Tibial nerve (tissue), 4 donors: ENCODE measurements at regions not wholly inside any gene's neighbourhood (a gene's known extent, or its start where the extent isn't known, plus 50 kb on each side); places are given as distances from the start of the nearest gene placed in this dataset.

Source experiments
- DNase-seq, 2 donors: peaks; one replicate each; pipeline ENCODE4 v3.0.0-alpha.2; 2019; ENCODE audit warnings: low spot score in 2 of 2
- H3K27ac ChIP-seq, 4 donors: fragments of 200-600 bp; sonication (generic) in 3 of 4; one replicate each; pipeline ENCODE4 v1.5.1; 2017 to 2019; ENCODE audit warnings: mild to moderate bottlenecking in 1 of 4
- H3K27me3 ChIP-seq, 2 donors: fragments of 200-600 bp; sonication (generic) in 1 of 2; one replicate each; pipeline versions ENCODE4 v1.5.1 to v1.6.0; 2017 to 2019
- H3K36me3 ChIP-seq, 3 donors: fragments of 200-600 bp; sonication (generic); one replicate each; pipeline ENCODE4 v1.5.1; 2018 to 2019
- H3K4me1 ChIP-seq, 4 donors: fragments of 200-600 bp; sonication (generic) in 3 of 4; one replicate each; pipeline ENCODE4 v1.5.1; 2017 to 2019
- H3K4me3 ChIP-seq, 4 donors: fragments of 200-600 bp; sonication (generic) in 3 of 4; one replicate each; pipeline ENCODE4 v1.5.1; 2017 to 2019; ENCODE audit warnings: mild to moderate bottlenecking in 1 of 4, moderate library complexity in 1 of 4
- H3K9me3 ChIP-seq, 4 donors: fragments of 200-600 bp; sonication (generic) in 3 of 4; one replicate each; pipeline ENCODE4 v1.5.1; 2017 to 2019
- CTCF ChIP-seq, 5 experiments: fragments of 200-600 bp in 3 of 5; fragments of 450-650 bp in 2 of 5; sonication (generic) in 3 of 5; IDR thresholded peaks; one replicate each; pipeline ENCODE4 v1.5.1; 2016 to 2019; ENCODE audit warnings: antibody characterized with exemption in 5 of 5, mild to moderate bottlenecking in 3 of 5, moderate library complexity in 2 of 5
- EP300 ChIP-seq, 2 donors: sonication (generic); formaldehyde crosslinking; IDR thresholded peaks; one replicate each; pipeline ENCODE4 v1.6.1; 2017; ENCODE audit warnings: antibody characterized with exemption in 2 of 2, mild to moderate bottlenecking in 1 of 2
- POLR2A ChIP-seq, 2 donors: fragments of 450-650 bp; IDR thresholded peaks; one replicate each; pipeline ENCODE4 v1.6.1; 2017; ENCODE audit warnings: antibody characterized with exemption in 2 of 2, mild to moderate bottlenecking in 2 of 2, moderate library complexity in 2 of 2
- WGBS, 2 donors: methylation state at CpG; one replicate each; pipeline ENCODE4 v1.1.5; 2018; 5-methylcytosine and 5-hydroxymethylcytosine counted together

DNA sequence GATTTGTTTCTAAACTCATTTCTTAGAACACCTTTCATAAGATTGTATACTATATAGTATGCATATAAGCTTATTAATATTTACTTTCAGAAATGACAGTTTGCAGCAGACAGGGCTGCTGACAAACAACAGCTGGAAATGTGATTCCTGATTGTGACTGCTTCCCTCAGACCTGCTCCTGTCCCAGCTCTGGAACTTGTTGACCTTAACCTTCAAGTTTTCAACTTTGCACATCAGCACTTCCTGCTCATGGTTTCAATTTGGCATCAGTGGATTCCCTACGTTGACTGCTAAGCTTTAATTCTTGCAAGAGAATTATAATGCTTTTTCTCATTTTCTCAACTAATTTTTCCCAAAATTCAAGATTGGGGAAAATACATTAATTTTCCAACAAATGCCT, 459.2 kb upstream of the ACVR2A start:
- DNase-seq, result no peak
- H3K4me1 ChIP-seq, result no peaks in the 10 kb centered on the region
- H3K9me3 ChIP-seq, result no peaks in the 10 kb centered on the region
- no peak overlapping the region for H3K4me3 ChIP-seq
- H3K27me3 ChIP-seq, result no peaks in the 10 kb centered on the region
- TF ChIP-seq POLR2A (IDR thresholded peaks at IDR 0.05) (no peak), EP300 (IDR thresholded peaks at IDR 0.05) (no peak)
- H3K27ac ChIP-seq, result no peak overlapping the region
- 48 to 58% methylated on average over 1 of the region's 1 CpG for WGBS, 2 donors
- no peaks in the 10 kb centered on the region for H3K36me3 ChIP-seq

DNA sequence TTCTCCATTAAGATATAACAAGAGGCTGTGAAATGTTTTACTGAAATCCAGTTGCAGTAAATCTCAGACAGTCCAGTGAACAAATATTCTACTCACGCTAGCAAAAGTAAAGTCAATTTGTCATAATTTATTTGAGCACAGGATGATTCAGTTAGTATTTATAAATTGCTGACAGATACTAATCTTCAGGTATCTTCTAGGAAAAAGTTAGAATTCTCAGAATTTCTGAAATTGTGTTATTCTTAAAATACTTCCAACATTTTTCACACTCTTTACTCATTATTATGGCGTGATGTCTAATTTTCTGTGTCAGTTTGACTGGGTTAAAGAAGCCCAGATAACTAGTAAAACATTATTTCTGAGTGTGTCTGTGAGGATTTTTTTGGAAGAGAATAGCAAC, 460.2 kb upstream of the ACVR2A start:
- H3K4me3 ChIP-seq, result no peak overlapping the region
- no peaks in the 10 kb centered on the region for H3K9me3 ChIP-seq
- no peaks in the 10 kb centered on the region for H3K4me1 ChIP-seq
- TF ChIP-seq EP300 (IDR thresholded peaks at IDR 0.05), result no peak
- TF ChIP-seq POLR2A (IDR thresholded peaks at IDR 0.05), result no peak
- no peak for TF ChIP-seq CTCF (IDR thresholded peaks at IDR 0.05)
- H3K27ac ChIP-seq, result no peak overlapping the region
- WGBS, 2 donors, result 92 to 95% methylated on average over 2 of the region's 2 CpGs
- DNase-seq, result no peak
- H3K27me3 ChIP-seq, result no peaks in the 10 kb centered on the region
- no peaks in the 10 kb centered on the region for H3K36me3 ChIP-seq

- Histone ChIP-seq H3K27ac (no peak overlapping the region), H3K4me3 (no peak overlapping the region), H3K4me1 (no peaks in the 10 kb centered on the region), H3K36me3 (no peaks in the 10 kb centered on the region), H3K9me3 (no peaks in the 10 kb centered on the region), H3K27me3 (no peaks in the 10 kb centered on the region)
- no peak for DNase-seq
- WGBS, 2 donors, result 89 to 100% methylated on average over 3 of the region's 3 CpGs
- TF ChIP-seq CTCF (IDR thresholded peaks at IDR 0.05), result no peak
- no peak for TF ChIP-seq POLR2A (IDR thresholded peaks at IDR 0.05)
- TF ChIP-seq EP300 (IDR thresholded peaks at IDR 0.05), result no peak
These were observed 462.4 kb upstream of the ACVR2A start for GRCh38 chr2:147382322-147382948.

DNA sequence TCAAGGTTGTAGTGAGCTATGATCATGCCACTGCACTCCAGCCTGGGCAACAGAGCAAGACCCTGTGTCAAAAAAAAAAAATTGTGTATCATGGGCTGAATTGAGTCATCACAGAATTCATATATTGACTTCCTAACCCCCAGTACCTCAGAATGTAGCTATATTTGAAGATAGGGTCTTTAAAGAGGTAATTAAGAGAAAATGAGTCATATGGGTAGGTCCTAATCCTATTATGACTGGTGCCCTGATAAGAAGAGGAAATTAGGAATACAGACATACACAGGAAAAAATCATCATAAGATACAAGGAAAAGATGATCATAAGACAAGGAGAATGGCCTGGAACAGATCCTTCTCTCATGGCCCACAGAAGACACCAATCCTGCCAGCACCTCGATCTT, 466.4 kb upstream of the ACVR2A start:
- no peak for DNase-seq
- Histone ChIP-seq H3K27me3 (no peaks in the 10 kb centered on the region), H3K4me3 (no peak overlapping the region), H3K9me3 (no peaks in the 10 kb centered on the region), H3K36me3 (no peaks in the 10 kb centered on the region), H3K4me1 (peaks cover 0 to 10% (median 2%) of the 10 kb centered on the region in 4 donors), H3K27ac (no peak overlapping the region)
- WGBS, 2 donors, result 86 to 90% methylated on average over 1 of the region's 1 CpG
- TF ChIP-seq CTCF (IDR thresholded peaks at IDR 0.05) (no peak), EP300 (IDR thresholded peaks at IDR 0.05) (no peak), POLR2A (IDR thresholded peaks at IDR 0.05) (no peak)

DNA sequence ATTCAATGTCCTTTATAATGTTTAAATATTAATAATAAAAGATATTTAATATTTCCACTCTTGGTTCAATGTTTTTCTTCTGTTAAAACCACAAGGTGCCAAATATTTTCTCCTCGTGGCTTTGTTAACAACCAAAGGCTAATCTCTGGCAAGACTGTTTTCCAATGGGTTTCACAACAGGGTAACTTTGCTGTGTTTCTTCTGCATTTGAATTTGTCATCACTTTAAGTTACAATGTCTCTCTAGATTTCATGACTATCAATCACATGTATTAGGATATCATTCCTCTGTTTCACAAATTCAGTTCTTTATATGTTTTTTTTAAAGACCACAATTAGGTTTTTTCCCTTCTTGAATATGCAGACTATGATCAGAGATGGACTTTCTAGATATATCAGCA, 469.8 kb upstream of the ACVR2A start:
- Histone ChIP-seq H3K4me1 (peaks cover 0 to 10% (median 2%) of the 10 kb centered on the region in 4 donors), H3K27ac (no peak overlapping the region), H3K4me3 (no peak overlapping the region), H3K36me3 (no peaks in the 10 kb centered on the region), H3K27me3 (no peaks in the 10 kb centered on the region), H3K9me3 (no peaks in the 10 kb centered on the region)
- 60 to 67% methylated on average over 1 of the region's 1 CpG for WGBS, 2 donors
- DNase-seq, result no peak
- TF ChIP-seq POLR2A (IDR thresholded peaks at IDR 0.05), result no peak
- TF ChIP-seq CTCF (IDR thresholded peaks at IDR 0.05), result no peak
- TF ChIP-seq EP300 (IDR thresholded peaks at IDR 0.05), result no peak

GRCh38 chr2:147374423-147374811, 470.4 kb upstream of the ACVR2A start:
- Histone ChIP-seq H3K27ac (no peak overlapping the region), H3K27me3 (no peaks in the 10 kb centered on the region), H3K4me1 (peaks cover 0 to 10% (median 2%) of the 10 kb centered on the region in 4 donors), H3K4me3 (no peak overlapping the region), H3K9me3 (no peaks in the 10 kb centered on the region), H3K36me3 (no peaks in the 10 kb centered on the region)
- DNase-seq, result no peak
- TF ChIP-seq CTCF (IDR thresholded peaks at IDR 0.05) (no peak), EP300 (IDR thresholded peaks at IDR 0.05) (no peak), POLR2A (IDR thresholded peaks at IDR 0.05) (no peak)
